ENCODE measurements at regions not wholly inside any gene's neighbourhood (a gene's known extent, or its start where the extent isn't known, plus 50 kb on each side); places are given as distances from the start of the nearest gene placed in this dataset.

DNA sequence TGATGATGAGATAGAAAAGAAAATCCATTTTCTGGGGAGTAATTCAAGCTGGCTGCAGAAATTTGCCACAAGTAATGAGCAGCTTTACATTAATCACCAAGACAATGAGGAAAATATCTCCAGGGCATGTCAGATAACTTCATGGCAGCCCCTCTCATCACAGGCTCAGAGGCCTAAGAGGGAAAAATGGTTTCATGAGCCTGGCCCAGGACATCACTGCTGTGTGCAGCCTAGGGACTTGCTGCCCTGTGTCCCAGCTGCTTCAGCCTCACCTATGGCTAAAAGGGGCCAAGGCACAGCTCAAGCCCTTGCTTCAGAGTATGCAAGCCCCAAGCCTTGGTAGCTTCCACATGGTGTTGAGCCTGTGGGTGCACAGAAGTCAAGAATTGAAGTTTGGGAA lies 161.7 kb downstream of the OPA1 start:
- DNase-seq = no peak

DNA sequence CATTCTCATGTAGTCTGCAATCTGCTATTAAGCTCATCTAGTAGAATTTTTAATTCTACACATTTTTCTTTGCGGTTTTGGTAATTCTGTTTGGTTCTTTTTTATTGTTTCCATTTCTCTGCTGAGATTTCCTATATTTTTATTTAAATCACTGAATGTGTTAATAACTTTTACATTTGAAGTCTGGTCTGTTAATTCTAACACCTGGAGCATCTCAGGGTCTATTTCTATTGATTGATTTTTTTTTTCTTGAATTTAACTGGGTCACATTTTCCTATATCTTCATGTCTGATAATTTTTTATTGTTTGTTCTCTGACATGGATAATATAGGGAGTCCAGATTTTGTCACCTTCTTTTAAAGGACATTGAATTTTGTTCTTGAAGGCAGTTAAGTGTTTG lies 163.5 kb downstream of the OPA1 start:
- DNase-seq = no peak

DNA sequence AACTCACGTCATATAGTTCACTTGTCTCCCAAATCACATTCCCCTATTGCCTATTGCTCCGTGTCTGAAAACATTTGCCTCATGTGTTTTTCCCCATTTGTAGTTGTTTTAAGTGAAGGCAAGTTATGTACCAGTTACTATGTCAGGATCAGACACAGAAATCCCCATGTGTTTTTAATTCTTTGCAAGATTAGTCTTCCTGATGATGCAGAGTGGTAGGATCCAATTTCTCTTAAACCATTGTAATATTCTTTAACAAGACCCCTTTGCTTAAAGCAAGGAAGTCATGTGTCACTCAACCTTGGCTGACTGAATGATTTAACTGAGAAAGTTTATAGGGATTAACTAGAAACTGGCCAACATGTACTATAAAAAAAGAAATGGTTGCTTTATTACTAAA lies 164.4 kb downstream of the OPA1 start:
- no peak for DNase-seq

DNA sequence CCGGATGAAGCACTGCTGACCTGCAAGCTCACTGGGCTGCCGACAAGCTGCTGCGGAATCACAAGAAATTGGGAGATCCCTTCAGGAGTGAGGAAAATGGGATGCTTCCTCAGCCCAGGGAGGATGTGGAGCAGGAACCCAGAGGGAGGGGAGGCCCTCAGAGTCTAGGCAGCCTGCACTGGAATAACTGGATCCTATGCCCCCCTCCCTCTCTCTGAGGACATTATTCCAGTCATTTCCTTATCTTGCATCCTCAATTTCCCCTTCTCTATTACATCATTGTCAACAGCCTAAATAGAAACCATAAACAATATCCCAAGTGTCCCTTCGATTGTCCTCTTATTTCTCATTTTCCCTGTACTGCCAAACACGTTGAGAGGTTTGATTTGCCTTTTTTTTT lies 169.0 kb downstream of the OPA1 start:
- no peak for DNase-seq

DNA sequence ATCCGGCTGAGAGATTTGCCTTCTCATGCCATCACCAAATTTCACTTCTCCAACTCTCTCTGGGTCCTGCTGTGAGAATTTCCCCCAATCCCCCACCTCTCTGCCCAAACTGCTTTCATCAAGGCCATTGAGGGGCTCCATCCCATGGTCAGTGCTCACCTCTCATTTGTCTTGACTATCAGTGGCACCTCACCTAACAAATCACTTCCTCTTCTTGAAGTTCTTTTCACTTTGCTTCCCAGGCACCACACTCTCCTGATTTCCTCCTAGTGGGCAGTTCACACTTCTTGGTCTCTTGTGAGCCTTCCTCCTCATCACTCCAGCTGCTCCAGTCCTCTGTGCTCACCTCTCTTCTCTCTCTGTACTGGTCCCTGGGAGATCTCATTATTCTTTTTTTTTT lies 169.6 kb downstream of the OPA1 start:
- DNase-seq = no peak

DNA sequence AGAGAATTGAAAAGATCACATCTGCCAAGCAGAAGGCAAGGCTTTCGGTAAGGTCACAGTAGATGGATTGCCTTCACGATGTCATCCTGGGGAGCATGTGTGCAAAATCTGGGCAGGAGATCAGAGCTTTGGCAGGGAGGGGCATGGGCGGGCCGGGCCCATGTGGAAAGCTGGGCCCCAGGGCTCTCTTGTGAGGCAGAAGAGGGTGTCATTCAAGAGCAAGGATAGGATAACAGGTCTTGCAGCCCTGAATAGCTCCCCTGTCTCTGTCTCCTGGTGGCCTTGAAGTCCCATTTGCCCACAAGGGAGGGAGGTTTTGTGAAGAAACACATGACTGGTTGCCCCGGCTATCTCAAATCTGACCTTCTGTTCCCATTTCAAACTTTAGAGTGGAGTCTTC lies 172.0 kb downstream of the OPA1 start:
- DNase-seq = no peak

DNA sequence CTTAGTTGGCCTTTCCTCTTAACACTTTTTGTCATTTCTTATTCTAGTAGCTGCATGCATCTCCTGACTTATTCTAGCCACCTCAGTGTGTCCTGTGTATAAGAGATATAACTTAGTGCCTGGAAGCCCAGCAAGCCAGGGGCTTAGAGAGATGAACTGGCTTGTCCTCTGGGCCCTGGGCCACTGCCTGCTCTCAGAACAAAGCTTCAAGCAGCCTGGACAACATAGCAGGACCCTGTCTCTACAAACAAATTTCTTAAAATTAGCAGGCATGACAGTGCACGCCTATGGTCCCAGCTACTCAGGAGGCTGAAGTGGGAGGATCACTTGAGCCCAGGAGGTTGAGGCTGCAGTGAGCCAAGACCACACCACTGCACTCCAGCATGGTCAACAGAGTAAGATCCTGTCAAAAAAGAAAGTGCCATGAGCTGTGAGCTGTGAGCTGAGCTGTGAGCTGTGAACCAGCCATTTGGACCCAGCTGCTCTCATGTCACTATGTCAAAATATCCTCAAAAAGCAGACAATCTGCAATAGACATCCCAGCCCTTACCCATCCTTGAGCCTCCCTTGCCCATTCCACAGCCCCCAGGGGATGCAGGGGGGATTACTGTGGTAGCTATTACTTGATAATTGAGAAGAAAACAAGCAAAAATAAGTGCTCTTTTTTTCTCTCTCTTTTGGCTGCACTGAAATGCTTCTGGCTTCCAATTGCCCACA lies 174.5 kb downstream of the OPA1 start:
- no peak for DNase-seq

DNA sequence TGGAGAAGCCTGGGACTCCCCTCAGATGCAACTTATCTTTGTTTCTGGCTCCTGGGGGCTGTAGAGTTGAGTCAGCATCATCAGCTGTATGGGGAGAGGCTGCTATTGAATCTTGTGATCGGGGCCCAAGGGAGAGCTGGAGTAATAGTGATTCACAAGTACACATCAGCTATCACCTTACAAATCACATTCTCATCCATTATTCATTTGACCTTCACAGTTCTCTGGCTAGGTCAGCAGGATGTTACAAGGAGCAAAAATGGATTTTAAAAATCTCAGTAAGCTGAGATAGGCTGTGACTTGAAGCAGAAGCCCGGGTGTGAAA lies 175.0 kb downstream of the OPA1 start:
- DNase-seq = no peak

DNA sequence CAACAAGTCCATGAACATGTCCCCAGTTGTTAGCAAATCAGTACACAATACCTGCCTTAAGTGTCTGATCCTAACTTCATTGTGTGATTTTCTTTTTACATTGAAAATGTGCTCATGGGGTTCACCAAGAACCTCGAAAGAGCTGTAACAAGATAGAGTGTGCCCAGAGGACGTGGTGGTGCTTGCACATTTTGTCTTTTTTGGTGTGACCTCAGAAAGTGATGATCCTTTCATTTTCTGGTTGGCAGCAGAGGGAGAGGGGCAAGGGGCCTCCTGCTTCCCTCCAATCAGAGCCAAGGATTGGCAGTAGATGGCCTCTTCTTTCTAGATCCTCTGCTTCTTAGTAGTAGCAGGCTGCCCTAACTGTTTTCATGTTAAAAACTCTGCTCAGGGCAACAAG lies 176.4 kb downstream of the OPA1 start:
- no peak for DNase-seq

DNA sequence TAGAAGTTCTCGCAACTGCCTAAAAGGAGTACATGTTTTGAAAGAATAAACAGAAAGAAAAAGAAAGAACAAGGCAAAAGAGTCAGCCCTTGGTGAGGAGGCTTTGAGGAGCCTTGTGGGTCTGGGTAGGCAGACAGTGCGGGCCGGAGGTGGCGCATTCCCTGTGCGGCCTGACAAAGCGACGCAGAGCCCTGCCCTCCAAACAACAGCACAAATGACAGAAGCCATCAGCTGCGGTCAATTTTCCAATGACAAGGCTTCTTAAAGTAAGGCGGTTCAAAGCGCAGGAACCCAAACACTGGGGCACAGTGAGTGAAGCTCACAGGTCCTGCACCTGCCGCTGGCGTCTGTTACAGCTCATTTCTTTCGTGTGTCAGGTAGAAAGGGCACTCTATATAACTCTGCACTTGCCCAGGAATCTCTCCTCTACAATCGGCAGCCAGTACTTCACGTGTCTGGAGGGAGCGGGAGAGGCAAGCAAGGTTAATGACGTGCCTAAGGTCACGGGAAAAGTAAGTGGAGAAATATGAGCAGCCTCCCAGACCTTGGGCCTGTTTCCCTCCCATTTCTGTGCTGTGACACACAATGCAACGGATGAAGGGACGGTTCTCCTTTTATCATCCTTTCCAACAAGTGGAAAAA lies 178.1 kb downstream of the OPA1 start:
- no peak for DNase-seq

DNA sequence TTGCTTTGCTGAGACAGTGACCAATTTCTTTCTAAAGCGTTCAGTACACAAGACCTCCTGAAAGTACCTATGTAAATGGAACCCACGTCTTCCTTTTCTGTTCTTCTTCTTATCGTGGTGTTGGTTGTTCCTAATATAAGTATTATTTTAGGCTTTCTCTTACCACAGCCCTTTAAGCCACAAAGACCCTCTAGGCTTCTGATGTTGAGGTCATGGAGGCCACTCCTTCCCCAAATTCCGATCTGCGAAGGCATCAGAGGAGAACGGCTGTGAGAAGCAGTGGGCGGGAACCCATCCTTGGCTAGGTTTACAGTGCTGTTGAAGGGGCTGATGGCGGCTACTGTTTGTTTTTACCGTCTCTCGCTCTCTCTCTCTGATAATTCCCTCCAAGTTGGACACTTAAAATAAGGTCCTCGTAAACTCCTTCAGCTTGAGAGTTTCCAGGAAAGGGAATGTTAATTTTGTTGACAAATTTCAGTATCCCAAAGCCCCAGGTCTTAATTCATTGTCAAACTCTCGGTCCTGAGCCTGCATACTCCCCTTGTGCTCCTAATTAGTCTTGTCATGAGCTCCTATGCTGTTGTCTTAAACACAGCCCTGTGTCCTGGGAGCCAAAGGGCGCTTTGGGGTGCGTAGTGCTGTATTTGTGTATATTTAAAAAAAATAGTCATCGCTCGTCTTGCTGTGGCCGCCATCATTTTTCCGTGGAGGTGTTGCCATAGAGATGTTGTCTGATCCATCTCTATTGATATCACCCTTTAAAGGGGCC lies 178.8 kb downstream of the OPA1 start:
- DNase-seq = no peak

DNA sequence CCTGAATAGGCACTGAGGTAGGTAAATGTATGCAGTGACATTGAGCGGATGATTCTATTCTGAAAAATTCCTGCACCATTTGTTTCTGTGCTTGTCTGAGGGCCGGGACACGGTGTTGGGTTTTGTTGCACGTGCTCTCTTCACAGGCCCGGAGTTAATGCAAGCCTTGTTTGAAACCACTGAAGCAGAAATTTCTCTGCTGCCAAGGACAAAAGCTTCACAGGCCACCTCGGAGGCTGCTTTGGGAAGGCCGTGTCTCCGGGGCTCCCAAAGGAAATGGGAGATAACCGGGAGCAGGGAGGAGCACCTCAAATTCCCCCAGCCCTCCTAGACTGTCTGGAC lies 179.4 kb downstream of the OPA1 start:
- no peak for DNase-seq

DNA sequence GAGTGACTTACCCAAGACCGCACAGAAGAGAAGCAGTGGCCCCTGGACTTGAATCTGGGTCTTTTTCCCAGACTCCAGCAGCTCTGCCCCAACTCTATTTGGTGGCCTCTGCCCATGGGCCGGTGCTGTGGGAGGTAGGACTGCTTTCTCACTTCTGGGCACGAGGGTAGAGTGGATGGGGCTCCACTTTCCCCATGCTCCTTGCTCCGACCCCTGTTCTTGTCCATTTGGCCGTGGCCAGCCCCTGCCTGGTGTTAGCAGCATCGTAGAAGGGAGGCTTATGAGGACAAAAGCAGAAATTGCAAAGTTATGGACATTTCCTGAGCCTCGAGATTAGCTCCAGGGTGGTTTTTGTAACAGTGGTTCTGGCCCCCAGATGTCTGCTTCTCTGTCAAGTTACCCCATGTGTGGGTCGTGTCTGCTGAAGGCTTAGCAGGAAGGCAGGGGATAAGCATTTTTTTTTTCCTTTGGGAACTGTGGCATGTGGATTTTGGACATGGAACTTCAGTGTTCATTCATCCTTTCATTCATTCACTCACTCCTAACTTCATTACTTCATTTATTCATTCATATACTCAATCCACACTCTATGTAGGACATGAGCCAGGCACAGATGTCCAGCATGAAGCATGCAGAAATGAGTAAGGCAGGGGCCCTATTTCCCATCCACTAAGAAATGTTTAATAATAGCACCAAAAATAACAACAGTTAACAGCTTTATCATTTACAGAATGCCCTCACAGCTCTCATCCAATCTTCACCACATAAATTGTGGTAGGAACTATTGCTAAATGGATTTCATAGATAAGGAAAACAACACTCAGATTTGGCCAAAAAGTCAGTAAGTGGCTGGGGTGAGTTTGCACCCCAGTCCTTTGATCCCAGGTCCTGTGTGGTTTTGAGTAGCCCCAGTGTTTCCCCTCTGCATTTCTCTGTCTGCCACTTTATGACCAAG lies 180.5 kb downstream of the OPA1 start:
- DNase-seq = no peak

DNA sequence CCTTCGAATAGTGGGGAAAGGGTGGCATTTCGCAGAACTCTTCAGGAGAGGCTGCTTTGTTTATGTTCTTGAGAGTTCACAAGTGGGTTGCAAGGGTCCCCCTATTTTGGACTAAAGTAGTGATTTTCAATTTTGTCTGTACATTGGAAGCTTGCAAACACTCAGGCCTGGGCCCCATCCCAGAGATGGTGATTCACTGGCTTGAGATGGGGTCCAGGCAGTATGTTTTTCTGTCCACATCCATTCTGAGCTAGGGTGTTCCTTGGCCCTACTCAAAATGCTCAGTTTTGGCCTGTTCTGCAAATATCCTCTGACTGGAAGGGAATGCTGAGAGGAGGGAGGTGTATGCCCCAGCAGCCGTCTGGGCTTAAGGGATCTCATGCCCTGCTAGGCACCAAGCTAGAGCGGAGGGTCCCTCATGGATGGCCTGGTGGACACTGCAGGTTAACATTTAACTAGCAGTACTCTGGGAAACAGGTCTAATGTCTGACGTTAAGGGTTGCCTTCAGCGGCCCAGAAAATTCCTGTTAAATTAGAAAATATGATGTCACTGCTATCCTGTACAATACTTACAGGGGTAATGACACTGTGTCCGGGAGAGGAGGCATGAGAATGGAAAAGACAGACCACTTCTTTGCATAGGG lies 181.4 kb downstream of the OPA1 start:
- no peak for DNase-seq

DNA sequence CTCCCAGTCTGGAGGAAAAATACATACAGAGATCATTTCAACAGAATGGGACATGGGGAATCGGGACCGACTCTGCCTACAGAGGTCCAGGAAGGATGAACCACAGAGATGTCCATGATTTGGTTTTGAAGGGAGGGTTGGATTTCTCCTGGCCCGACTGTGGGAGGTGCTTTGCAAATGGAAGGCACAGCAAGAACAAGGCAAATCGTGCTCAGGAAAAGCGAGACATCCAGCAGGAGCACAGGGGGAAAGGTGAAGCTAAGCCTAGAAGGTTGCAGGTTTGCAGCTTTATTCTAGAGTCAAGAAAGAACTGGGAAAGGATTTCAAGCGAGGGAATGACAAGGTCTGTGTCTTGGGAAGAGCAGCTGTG lies 181.9 kb downstream of the OPA1 start:
- DNase-seq = no peak

DNA sequence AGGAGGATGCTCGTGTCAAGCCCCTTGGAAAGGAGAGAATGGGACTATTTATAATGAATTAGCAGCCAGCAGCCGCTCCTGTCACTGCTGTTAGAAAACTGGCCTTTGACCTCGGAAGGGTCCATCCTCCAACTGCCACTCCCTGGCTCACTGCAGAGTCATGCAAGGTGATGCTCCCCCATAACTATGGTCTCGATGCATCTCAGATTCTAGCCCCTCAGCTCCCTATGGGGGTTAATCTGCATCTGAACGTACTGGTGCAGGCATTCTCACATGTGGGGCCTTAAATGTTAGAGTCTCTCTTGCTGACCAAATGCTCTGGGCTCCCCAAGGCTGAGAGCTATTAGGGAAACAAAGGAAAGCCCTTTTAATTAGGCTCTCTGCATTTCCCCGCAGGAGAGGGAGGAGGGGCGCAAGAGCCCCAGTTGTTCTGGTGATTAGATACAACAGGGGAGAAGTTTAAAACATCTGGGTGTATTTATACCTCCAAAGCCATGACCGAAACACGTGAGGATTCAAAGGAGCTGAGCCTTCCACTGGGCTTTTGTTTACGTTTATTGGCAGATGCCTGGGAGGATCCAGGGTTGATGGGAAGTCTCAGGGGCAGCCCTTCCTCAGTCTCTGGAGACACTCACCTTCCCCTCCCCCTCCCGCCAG lies 182.5 kb downstream of the OPA1 start:
- no peak for DNase-seq

DNA sequence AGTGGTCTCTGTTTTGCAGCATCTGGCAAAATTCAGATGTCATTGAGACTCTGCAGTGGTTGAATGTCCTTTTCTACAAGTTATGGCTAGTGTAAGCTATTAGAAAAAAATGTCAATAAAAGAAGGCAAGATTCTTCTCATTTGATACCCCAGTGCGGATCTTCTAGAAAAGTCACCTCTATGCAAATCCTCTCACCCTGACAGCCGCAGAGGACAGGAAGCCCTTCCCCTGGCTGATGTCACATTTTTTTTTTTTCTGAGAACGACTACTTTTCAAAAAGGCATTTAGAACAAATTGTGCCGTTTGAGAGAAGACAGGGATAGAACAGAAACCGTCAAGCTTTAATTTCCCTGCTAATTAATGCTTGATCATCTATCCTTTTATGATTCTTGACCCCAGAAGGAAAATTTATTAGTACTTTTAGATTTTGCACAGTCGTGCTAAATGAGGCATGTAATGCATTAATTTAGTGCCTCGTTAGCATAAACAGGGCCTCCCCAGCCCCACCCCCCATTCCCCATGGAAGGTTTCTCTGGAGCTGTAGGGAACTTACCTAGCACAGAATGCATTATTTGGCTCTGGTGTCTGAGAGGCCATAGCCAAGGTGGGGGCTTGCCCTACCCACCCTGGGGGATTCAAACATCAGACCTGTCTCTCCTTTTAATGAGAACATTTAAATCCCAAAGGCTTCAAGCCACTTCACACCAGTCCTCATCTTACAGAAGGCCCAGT lies 183.8 kb downstream of the OPA1 start:
- no peak for DNase-seq

DNA sequence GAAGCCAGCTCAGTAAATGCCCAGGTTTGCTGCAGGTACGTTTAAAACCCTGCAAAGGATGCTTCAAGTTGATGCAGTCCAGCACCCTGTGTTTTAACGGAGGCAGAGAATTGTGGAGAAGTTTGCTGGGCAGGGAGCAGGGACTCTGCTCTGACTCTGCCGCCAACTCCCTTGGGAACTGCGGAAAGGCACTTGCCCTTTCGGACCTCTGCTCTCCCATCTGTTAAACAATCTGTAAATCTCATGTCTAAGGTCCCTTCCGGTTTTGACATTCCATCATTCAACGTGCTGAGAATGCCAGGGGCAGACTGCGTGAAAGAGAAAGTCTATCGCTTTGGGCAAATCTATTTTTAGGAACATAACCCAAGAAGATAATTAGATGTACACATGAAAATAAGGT lies 184.5 kb downstream of the OPA1 start:
- DNase-seq = no peak

DNA sequence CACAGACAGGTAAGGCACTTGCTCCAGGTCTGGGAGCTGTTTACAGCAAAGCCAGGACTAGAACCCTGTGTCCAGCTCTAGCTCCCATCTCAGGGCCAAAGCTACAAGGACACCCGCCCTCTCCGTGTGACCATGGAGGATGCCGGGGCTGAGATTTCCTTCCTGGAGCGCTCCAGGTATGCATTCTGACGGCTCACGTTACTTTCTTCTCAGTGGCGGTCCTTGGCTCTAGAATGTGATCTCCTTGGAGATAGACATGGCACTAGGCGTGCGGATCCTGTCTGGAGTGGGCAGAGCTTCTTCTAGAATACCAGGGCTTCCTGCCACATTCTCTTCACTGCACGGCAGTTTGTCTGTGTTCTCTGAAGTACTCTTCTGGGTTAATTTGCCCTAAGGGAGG lies 185.7 kb downstream of the OPA1 start:
- DNase-seq = no peak

DNA sequence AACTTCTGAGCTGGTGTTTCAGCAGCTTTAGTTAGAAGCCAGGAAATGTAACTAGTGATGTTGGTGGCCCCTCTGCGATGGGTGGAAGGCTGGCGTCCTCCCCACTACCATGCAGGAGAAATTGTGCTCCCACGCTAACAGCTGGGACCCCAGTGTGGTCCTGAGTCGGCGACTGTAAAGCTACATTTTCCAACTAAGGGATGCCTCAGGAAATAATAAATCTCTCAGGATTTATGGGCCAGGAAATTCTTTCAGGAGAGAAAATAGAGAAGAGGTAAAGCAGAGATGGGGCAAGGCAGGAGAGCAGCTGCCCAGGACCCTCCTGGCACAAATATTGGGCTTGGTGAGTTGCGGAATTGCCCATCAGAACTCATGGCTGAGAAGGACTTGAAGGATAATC lies 186.9 kb downstream of the OPA1 start:
- DNase-seq = no peak

DNA sequence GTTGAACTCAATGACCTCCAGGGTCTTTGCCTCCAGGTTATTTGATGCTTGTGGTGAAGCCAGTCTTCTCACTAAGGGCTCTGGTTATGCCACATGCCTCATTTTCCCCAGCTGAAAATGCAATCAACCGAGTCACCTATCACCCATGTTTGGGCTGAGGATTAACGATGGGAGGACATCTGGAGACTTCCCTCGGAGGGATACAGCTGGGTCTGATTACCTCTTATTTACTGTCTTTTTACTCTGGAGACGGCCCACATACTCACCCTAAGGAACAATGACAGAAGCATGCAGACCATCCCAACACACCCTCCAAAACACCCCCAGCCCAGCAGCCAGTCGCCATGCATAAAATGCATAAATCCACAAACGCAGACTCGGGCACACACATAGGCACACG lies 187.4 kb downstream of the OPA1 start:
- DNase-seq = no peak
